ENCODE measurements at regions not wholly inside any gene's neighbourhood (a gene's known extent, or its start where the extent isn't known, plus 50 kb on each side); places are given as distances from the start of the nearest gene placed in this dataset.

GRCh38 chr16:85454171-85454872, 158.8 kb upstream of the GSE1 start:
- H3K27ac ChIP-seq = no peak overlapping the region
- no peak for DNase-seq (ENCODE audit: low read depth, low spot score)

GRCh38 chr16:85455534-85455933, 157.6 kb upstream of the GSE1 start:
- no peak for DNase-seq (ENCODE audit: low read depth, low spot score)
- no peak overlapping the region for H3K27ac ChIP-seq

- no peak overlapping the region for H3K27ac ChIP-seq
- no peak for DNase-seq (ENCODE audit: low read depth, low spot score)
These were observed 155.8 kb upstream of the GSE1 start for GRCh38 chr16:85457366-85457765.

- no peak for DNase-seq (ENCODE audit: low read depth, low spot score)
- no peak overlapping the region for H3K27ac ChIP-seq
These were observed 154.2 kb upstream of the GSE1 start for GRCh38 chr16:85458968-85459367.

- no peak for DNase-seq (ENCODE audit: low read depth, low spot score)
- H3K27ac ChIP-seq = no peak overlapping the region
These were observed 153.4 kb upstream of the GSE1 start for GRCh38 chr16:85459529-85460251.

- H3K27ac ChIP-seq = no peak overlapping the region
These were observed 152.7 kb upstream of the GSE1 start for GRCh38 chr16:85460252-85461021.

GRCh38 chr16:85461022-85461813, 151.9 kb upstream of the GSE1 start:
- no peak for DNase-seq (ENCODE audit: low read depth, low spot score)
- no peak overlapping the region for H3K27ac ChIP-seq

More at GRCh38 chr16:85460252-85461021, 152.7 kb upstream of the GSE1 start:
- DNase-seq (ENCODE audit: low read depth, low spot score) = no peak

GRCh38 chr16:85461814-85462713, 151.1 kb upstream of the GSE1 start:
- H3K27ac ChIP-seq = no peak overlapping the region
- DNase-seq (ENCODE audit: low read depth, low spot score) = no peak

GRCh38 chr16:85462714-85463611, 150.2 kb upstream of the GSE1 start:
- no peak for DNase-seq (ENCODE audit: low read depth, low spot score)

GRCh38 chr16:85463672-85464382, 149.3 kb upstream of the GSE1 start:
- DNase-seq (ENCODE audit: low read depth, low spot score) = no peak
- H3K27ac ChIP-seq = no peak overlapping the region

More at GRCh38 chr16:85462714-85463611, 150.2 kb upstream of the GSE1 start:
- H3K27ac ChIP-seq = no peak overlapping the region

GRCh38 chr16:85464383-85465305, 148.5 kb upstream of the GSE1 start:
- DNase-seq (ENCODE audit: low read depth, low spot score) = no peak
- no peak overlapping the region for H3K27ac ChIP-seq

- no peak for DNase-seq (ENCODE audit: low read depth, low spot score)
- no peak overlapping the region for H3K27ac ChIP-seq
These were observed 147.5 kb upstream of the GSE1 start for GRCh38 chr16:85465328-85466303.

GRCh38 chr16:85466304-85466700, 146.8 kb upstream of the GSE1 start:
- no peak overlapping the region for H3K27ac ChIP-seq

GRCh38 chr16:85466989-85467388, 146.1 kb upstream of the GSE1 start:
- no peak for DNase-seq (ENCODE audit: low read depth, low spot score)
- no peak overlapping the region for H3K27ac ChIP-seq

More at GRCh38 chr16:85466304-85466700, 146.8 kb upstream of the GSE1 start:
- DNase-seq (ENCODE audit: low read depth, low spot score) = no peak

GRCh38 chr16:85469929-85470590, 143.1 kb upstream of the GSE1 start:
- no peak overlapping the region for H3K27ac ChIP-seq
- no peak for DNase-seq (ENCODE audit: low read depth, low spot score)
